Ishikawa (cell line): ENCODE measurements at regions not wholly inside any gene's neighbourhood (a gene's known extent, or its start where the extent isn't known, plus 50 kb on each side); places are given as distances from the start of the nearest gene placed in this dataset.

Experiments used
- CEBPB ChIP-seq: IDR thresholded peaks from 2 replicates; pipeline ENCODE4 v1.6.1; 2012
- RAD21 ChIP-seq: IDR thresholded peaks from 2 replicates; pipeline ENCODE4 v1.6.1; 2012; ENCODE audit warnings: low read depth
- TF ChIP-seq, protein P1 (sequence below): IDR thresholded peaks from 2 replicates; pipeline ENCODE4 v1.6.1; 2012

DNA sequence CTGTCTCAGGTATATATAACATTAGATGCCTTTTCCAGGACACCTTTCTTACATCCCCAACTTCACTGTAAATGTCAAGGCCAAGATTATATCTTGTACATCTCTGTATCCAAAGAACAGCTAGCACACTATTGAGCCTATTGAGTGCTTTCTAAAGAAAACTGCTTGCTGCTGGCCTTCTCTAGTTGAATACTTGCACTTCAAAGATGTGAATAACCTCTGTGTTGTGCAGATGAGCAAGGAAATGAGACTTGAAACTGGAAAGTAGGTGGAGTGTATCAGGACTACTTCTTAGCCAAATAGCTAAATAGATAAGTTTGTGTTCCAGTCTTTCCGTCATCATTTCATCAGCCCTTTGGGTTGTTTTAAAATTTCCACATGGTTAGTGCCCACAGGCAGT lies 704.4 kb upstream of the AMOT start:
- TF ChIP-seq, protein P1, sequence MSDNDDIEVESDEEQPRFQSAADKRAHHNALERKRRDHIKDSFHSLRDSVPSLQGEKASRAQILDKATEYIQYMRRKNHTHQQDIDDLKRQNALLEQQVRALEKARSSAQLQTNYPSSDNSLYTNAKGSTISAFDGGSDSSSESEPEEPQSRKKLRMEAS, result no peak
- TF ChIP-seq RAD21 (no peak), CEBPB (no peak)
